ENCODE measurements at regions not wholly inside any gene's neighbourhood (a gene's known extent, or its start where the extent isn't known, plus 50 kb on each side); places are given as distances from the start of the nearest gene placed in this dataset.

GRCh38 chrX:13121020-13121555 is 76.7 kb upstream of the FAM9C start:
- FAIRE-seq = no peak
- CTCF ChIA-PET = interaction anchor here (0.7 to 1.2 kb wide), 2 partner anchors 17 to 525 kb away, joined by 3 to 8 read pairs; no protein-coding TSS in a partner anchor
- peak overlapping the region; percentile 87 to 94 for H3K27ac ChIP-seq

GRCh38 chrX:13120017-13120416 is 75.6 kb upstream of the FAM9C start:
- peak in 1 of 2 experiments; percentile 77 for DNase-seq (ENCODE audit: low read depth in 1 of 2, low spot score in 1 of 2)
- peak; percentile 86 to 95 for ATAC-seq
- Histone ChIP-seq H3K4me3 (no peak overlapping the region; the same call in 2 of the 3 replicates), H3K9me3 (no peaks in the 10 kb centered on the region), H3K4me1 (peaks cover 64% of the 10 kb centered on the region), H3K27ac (peak overlapping the region; percentile 87 to 94), H3K4me2 (peak overlapping the region; percentile 86)
- CTCF ChIA-PET = interaction anchor here (0.5 to 1.3 kb wide), 4 partner anchors 169 to 526 kb away, joined by 3 to 4 read pairs (median 3); no protein-coding TSS in a partner anchor
- POLR2A ChIA-PET = interaction anchor here (0.7 to 1.2 kb wide), 3 partner anchors 9 to 145 kb away, joined by 3 to 5 read pairs (median 4); partner anchors contain the start of gene TMSB4X
- FAIRE-seq = peak; percentile 86
- under 1% methylated on average over 7 of the region's 7 CpGs for WGBS (ENCODE audit: missing lambda C conversion rate)
- no peak for TF ChIP-seq FOSL2 (IDR thresholded peaks at IDR 0.05)
- peak; percentile 36 for TF ChIP-seq FOSL2 (CRISPR knock-in tag; IDR thresholded peaks at IDR 0.05)
- peak; percentile 76 for TF ChIP-seq GATA3 (IDR thresholded peaks at IDR 0.05; ENCODE audit: borderline replicate concordance)
- TF ChIP-seq POLR2A (IDR thresholded peaks at IDR 0.05; ENCODE audit: low read length) = no peak
- peak; percentile 3 to 15; a peak in 1 of 5 replicates for TF ChIP-seq RAD21 (conservative IDR thresholded peaks at IDR 0.05 in 1 of 2, IDR thresholded peaks at IDR 0.05 in 1 of 2)

More at GRCh38 chrX:13121020-13121555, 76.7 kb upstream of the FAM9C start:
- POLR2A ChIA-PET = interaction anchor here (1.3 kb wide), 1 partner anchor 146 kb away, joined by 3 read pairs; the partner anchor contains the start of gene TMSB4X
- Histone ChIP-seq H3K4me3 (no peak overlapping the region), H3K9me3 (no peaks in the 10 kb centered on the region), H3K4me2 (peak overlapping the region; percentile 86; the same call in 2 of the 3 replicates), H3K4me1 (peaks cover 69% of the 10 kb centered on the region)
- WGBS (ENCODE audit: missing lambda C conversion rate) = 64% methylated on average over 1 of the region's 1 CpG
- TF ChIP-seq E2F6 (IDR thresholded peaks at IDR 0.05; ENCODE audit: borderline replicate concordance, low read depth) = no peak
- DNase-seq (ENCODE audit: low read depth in 1 of 2, low spot score in 1 of 2) (no peak), ATAC-seq (no peak)

DNA sequence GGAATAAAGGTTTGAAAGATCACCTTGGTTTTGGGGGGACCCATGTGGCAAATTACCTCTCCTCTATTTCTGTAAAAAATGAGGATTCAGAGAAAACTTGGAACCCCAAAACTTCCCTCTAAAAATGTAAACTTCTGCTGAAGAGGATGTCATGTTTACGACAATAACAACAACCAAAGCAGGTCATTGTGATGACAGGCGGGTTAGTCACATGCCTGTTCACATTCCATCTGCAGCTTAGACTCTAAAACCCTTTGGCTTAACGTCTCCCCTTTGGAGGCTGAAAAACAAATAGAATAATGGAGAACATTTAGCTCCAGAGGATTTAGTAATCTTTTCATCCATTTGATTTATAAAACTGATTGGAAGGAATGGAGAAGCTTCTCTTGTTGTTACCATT is 75.0 kb upstream of the FAM9C start:
- ATAC-seq (peak; percentile 66 to 71; a peak in 4 of 6 replicates), FAIRE-seq (peak; percentile 86), DNase-seq (ENCODE audit: low read depth in 1 of 2, low spot score in 1 of 2) (peak in 1 of 2 experiments; percentile 57)
- peaks cover 58% of the 10 kb centered on the region for H3K4me1 ChIP-seq
- WGBS (ENCODE audit: missing lambda C conversion rate) = 8% methylated on average over 3 of the region's 3 CpGs
- H3K4me3 ChIP-seq = no peak overlapping the region; the same call in 2 of the 3 replicates
- ChIA-PET CTCF (interaction anchor here (1.3 kb wide), 1 partner anchor 168 kb away, joined by 4 read pairs; no protein-coding TSS in a partner anchor), POLR2A (interaction anchor here (0.6 to 1.2 kb wide), 4 partner anchors 8 to 145 kb away, joined by 3 to 5 read pairs (median 4); partner anchors contain the start of gene TMSB4X)
- peak overlapping the region; percentile 87 to 94 for H3K27ac ChIP-seq
- H3K9me3 ChIP-seq = peaks cover 2% of the 10 kb centered on the region; the same call in 1 of the 3 replicates
- H3K4me2 ChIP-seq = peak overlapping the region; percentile 86
- no peak for TF ChIP-seq RCOR1 (IDR thresholded peaks at IDR 0.05; ENCODE audit: low read depth, low read length)
- TF ChIP-seq HOXB5 (CRISPR knock-in tag; IDR thresholded peaks at IDR 0.05) = no peak
- TF ChIP-seq RFX5 (IDR thresholded peaks at IDR 0.05) = no peak
- TF ChIP-seq MYC (IDR thresholded peaks at IDR 0.05; ENCODE audit: borderline replicate concordance, low read length) = no peak
- TF ChIP-seq E2F6 (IDR thresholded peaks at IDR 0.05; ENCODE audit: borderline replicate concordance, low read depth) = no peak; the same call in 1 of the 2 replicates
- TF ChIP-seq, protein P1, sequence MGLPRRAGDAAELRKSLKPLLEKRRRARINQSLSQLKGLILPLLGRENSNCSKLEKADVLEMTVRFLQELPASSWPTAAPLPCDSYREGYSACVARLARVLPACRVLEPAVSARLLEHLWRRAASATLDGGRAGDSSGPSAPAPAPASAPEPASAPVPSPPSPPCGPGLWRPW (IDR thresholded peaks at IDR 0.05) = no peak
- TF ChIP-seq NPAS2 (CRISPR knock-in tag; IDR thresholded peaks at IDR 0.05; ENCODE audit: borderline replicate concordance) = no peak
- no peak for TF ChIP-seq CEBPB (IDR thresholded peaks at IDR 0.05)
- no peak for TF ChIP-seq SREBF2 (IDR thresholded peaks at IDR 0.05)
- no peak for TF ChIP-seq HEYL (CRISPR knock-in tag; IDR thresholded peaks at IDR 0.05)
- no peak for TF ChIP-seq RNF2 (IDR thresholded peaks at IDR 0.05; ENCODE audit: borderline replicate concordance, low read depth)
- TF ChIP-seq TFCP2L1 (CRISPR knock-in tag; IDR thresholded peaks at IDR 0.05) = no peak
- no peak for TF ChIP-seq FOSL2 (IDR thresholded peaks at IDR 0.05)
- peak; percentile 73 for TF ChIP-seq FOSL2 (CRISPR knock-in tag; IDR thresholded peaks at IDR 0.05)
- TF ChIP-seq TP53 (CRISPR knock-in tag; IDR thresholded peaks at IDR 0.05) = no peak
- TF ChIP-seq ESRRA (IDR thresholded peaks at IDR 0.05; ENCODE audit: borderline replicate concordance, low read length) = no peak
- TF ChIP-seq, protein P2, sequence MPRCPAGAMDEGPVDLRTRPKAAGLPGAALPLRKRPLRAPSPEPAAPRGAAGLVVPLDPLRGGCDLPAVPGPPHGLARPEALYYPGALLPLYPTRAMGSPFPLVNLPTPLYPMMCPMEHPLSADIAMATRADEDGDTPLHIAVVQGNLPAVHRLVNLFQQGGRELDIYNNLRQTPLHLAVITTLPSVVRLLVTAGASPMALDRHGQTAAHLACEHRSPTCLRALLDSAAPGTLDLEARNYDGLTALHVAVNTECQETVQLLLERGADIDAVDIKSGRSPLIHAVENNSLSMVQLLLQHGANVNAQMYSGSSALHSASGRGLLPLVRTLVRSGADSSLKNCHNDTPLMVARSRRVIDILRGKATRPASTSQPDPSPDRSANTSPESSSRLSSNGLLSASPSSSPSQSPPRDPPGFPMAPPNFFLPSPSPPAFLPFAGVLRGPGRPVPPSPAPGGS (IDR thresholded peaks at IDR 0.05) = no peak
- no peak for TF ChIP-seq SMC3 (IDR thresholded peaks at IDR 0.05)
- TF ChIP-seq MAZ (IDR thresholded peaks at IDR 0.05; ENCODE audit: borderline replicate concordance, low read depth, low read length) = no peak
- 0 out of 2 replicates have a peak, but pooled peaks have one; percentile 18 for TF ChIP-seq JUNB (IDR thresholded peaks at IDR 0.05)
- TF ChIP-seq MAX (IDR thresholded peaks at IDR 0.05) = peak; percentile 51; the same call in 1 of the 2 replicates
